ENCODE measurements at regions not wholly inside any gene's neighbourhood (a gene's known extent, or its start where the extent isn't known, plus 50 kb on each side); places are given as distances from the start of the nearest gene placed in this dataset.

DNA sequence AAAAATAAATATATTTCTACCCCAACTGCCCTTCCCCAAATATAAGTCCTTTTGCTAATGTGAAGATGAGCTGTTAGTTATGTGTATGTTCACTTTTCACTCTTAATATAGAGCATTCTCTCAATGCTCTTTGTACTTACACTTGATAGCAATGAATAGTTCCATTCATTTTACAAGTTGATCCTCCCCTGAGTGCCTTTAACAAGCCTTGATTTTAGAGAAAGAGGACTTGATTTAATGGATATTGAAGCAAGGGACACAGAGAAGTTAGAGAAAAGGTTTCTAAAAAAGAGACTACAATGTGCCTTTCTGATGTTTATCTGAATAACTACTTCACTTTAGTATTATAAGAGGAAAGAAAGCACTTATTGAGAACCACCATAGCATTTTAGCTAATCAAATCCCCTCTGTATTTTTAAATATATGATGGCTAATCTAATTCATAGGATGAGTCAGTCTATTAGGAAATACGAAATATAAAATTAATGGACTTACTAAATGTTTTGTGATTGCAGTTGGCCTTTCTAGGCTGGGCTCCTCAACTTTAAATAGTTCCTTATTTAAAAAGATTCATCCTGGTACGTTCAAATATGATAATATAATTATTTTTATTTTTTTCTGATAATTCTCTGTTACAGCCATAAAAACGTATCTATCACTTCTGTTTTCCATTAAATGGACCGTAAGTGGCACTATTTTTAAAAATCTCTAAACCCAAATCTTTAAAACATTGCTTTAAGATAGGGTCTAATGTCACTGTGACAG, 1097.8 kb upstream of the SLC10A2 start:
- DNase-seq = no peak

GRCh38 chr13:104160536-104160935, 1094.3 kb upstream of the SLC10A2 start:
- no peak for DNase-seq

DNA sequence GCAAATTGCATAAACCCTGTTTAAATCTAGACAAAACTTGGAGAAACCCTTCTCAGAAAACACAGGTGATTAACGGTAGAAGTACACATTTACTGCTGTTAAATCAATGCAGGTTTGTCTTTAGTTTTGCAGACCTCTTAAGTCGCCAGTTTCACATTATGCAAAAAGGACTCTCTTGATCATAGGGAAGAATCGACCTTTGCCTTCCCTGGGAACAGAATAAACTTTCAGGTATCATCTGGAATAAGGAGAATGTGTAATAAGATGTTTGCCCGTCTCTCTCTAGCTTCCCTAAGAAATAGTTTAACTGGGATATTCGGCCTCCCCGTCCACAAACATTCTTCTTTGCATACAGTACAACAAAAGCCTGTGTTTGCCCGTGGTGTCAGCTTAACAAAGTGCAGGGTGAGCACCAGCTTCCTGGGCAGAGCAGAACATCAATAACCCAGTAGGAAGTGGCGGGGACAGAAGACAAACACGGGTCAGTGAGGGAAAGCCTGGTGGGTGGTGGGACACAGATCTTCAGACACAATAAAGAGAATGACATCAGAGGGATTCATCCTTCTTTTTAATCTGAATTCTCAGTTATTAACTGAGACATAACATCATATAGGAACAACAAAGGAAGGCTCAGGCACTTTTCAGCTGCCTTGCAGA, 1077.7 kb upstream of the SLC10A2 start:
- DNase-seq = no peak

- no peak for DNase-seq
Observed at GRCh38 chr13:104140552-104140951, 1074.3 kb upstream of the SLC10A2 start.

GRCh38 chr13:104137416-104137815, 1071.2 kb upstream of the SLC10A2 start:
- no peak for DNase-seq

- DNase-seq = no peak
Observed at GRCh38 chr13:104132849-104133248, 1066.6 kb upstream of the SLC10A2 start.

DNA sequence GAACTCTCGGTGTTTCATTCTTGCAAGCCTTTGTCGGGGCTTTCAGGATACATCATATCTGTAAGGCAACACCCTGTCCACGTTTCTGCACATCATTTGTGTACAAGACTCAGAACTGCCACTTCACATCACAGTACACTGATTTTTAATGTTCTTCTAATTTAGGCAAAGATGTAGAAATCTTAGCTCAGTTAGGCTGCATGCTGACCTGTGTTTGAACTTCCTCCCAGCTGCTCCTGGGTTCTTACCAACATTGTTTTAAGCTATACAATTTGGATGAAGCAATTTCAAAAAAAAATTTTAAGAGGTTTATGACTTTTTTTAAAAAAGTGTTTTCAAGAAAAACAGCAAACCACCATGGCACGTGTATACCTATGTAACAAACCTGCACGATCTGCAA, 1047.9 kb upstream of the SLC10A2 start:
- DNase-seq = no peak

DNA sequence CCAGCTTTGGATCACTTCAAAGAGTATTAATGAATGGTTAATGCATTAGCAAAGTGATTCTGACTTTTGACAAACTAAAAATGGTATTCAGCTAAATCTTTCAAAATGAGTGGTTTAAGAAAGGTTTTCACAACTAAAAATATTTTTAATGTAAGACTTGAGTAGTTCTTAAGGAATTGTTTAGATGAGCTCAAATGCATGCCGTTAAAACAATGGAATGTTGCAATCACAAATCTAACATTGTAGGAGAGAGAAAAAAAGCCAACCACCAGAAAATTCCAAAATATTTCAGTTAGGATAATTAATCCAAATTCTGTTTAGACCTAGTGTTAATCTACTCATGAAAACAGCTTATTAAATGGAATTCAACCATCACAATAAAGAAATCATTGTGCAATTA, 1044.8 kb upstream of the SLC10A2 start:
- DNase-seq = no peak

DNA sequence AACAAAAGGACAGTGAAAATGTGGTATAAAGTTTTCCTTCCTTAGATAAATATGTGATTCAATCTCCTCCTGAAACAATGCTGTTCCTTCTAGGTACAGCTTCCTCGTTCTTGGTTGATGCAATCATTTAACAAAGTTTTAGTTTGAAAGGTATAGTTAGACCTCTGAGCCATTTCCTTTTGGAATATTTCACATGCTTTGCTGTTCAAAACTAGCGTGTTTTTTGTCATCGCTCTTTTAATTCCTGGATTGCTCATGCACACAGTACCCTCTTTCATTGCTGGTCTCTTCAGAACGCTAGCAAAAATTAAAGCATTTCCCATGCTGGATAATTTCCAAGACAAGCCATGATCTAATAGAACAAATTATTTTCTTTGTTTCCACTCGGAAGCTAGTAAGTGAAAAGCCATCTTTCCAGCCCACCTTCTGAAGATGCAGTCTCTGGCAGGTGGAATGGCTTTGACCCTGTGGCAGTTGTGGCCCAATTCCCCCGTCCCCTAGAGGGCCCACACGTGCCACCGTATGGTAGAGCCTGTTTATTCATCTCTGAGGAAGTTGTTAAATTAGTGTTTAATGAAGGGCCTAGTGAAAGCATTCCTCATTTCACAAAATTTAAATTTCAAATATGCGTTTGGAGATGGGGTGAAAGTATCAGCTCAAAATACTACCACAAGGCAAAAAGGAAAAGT, 1040.6 kb upstream of the SLC10A2 start:
- DNase-seq = no peak

GRCh38 chr13:104105418-104106355, 1039.5 kb upstream of the SLC10A2 start:
- no peak for DNase-seq

- no peak for DNase-seq
Observed at GRCh38 chr13:104099750-104100149, 1033.5 kb upstream of the SLC10A2 start.

GRCh38 chr13:104098421-104098820, 1032.2 kb upstream of the SLC10A2 start:
- no peak for DNase-seq

DNA sequence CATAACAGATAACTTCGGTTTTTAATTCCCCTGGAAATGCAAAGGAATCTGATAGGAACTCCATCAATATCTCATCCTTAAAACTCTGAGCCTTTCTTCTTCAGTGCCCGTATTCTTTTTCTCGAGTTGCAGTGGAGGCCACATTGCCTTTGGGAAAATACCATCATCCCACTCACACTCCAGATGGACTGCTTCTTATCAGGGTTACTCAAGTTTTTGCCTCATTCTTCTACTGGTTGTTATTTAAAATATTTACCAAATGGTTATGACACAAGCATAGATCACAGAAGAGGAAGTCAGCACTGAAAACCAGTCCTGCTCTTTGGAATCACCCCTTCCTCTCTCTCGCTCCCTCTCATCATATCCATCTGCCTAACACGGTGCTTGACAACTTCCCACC, 1020.5 kb upstream of the SLC10A2 start:
- DNase-seq = no peak

- DNase-seq = no peak
Observed at GRCh38 chr13:104086210-104086609, 1020.0 kb upstream of the SLC10A2 start.

DNA sequence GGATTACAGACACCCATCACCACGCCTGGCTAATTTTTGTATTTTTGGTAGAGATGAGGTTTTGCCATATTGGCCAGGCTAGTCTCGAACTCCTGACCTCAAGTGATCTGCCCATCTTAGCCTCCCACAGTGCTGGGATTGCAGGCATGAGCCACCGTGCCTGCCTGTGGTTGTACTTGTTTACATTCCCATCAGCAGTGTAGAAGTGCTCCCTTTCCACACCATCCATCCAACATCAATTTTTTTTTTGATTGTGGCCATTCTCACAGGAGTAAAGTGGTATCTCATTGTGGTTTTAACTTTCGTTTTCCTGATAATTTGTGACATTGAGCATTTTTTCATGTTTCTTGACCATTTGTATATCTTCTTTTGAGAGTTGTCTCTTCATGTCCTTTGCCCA, 1019.4 kb upstream of the SLC10A2 start:
- DNase-seq = no peak

DNA sequence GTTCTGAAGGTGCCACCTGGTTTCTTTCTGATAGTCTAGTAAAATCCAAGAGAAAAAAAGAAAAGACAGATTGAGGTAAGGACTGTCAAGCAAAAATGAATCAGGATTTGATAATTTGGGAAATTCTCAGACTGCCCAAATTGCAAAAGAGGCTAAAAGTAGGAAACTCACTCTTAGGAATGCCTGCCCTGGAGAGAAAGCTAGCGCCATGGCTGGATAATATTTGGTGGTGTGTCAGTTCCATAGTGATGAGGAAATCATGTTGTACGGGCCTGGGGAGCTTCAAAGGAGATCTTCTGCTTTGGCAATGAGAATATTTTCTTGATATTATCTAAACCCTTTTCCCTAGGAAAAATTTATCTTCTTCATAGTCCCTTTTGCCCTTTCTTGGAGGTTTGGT, 1008.1 kb upstream of the SLC10A2 start:
- no peak for DNase-seq

GRCh38 chr13:104071806-104072205, 1005.6 kb upstream of the SLC10A2 start:
- no peak for DNase-seq

GRCh38 chr13:104065328-104065727, 999.1 kb upstream of the SLC10A2 start:
- DNase-seq = no peak

DNA sequence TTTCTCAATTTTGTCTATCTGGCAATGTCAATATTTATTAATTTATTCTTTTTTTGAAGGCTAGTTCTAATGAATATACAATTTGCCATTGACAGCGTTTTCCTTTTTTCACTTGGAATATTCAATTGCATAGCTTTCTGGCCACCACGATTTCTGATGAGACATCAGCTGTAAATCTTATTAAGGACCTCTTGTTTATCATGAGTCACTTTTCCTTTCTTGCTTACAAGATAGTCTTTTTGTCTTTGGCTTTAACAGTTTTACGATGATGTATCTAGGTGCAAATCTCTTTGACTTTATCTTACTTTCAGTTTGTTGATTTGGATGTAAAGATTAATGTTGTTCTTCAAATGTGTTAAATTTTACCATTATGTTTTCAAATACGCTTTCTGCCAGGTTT, 991.6 kb upstream of the SLC10A2 start:
- no peak for DNase-seq

- no peak for DNase-seq
Observed at GRCh38 chr13:104045907-104046306, 979.7 kb upstream of the SLC10A2 start.

DNA sequence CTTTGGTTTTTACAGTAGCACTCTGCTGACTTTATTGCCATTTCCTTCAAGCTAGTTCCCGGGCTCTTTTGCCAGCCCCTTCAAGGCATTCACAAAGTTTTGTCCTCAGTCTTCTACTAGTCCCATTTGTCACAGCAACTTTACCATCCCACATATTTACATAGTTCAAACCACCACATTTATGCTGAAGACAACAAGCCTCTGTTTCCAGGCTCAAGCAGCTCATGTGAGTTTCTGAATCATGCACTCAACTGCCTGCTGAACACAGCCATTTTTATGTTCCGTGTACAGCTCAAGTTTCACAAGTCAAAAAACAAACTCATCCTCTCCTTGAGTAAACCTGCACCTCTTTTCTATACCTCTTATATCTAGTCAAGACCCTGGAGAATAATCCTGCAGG, 977.0 kb upstream of the SLC10A2 start:
- DNase-seq = no peak

GRCh38 chr13:104034891-104035290, 968.7 kb upstream of the SLC10A2 start:
- no peak for DNase-seq

DNA sequence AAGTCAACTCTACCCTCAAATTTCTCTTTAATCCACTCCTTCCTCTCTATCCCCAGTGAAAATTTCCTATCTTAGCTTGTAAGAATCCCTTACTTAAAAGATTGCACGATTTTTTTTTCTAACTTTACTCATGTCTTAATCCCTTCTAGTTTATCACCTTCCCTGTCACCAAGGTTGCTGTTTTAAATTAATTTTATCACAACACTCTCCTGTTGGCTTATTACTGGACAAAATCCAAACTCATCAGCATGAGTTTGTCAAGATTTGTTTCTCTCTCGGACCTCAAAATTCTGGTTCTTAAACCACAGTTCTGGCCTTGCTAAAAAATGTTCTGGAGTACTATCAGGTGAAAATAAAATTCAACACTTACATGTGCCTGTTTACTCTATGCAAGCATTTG, 959.1 kb upstream of the SLC10A2 start:
- DNase-seq = no peak

All from NCI-H2029 (cell line).